H1 (cell line): ENCODE measurements at regions not wholly inside any gene's neighbourhood (a gene's known extent, or its start where the extent isn't known, plus 50 kb on each side); places are given as distances from the start of the nearest gene placed in this dataset.

Source experiments
- CTCF ChIP-seq, 3 experiments: IDR thresholded peaks; 1 replicate in 2 of 3; 2 replicates in 1 of 3; pipeline versions ENCODE4 v1.5.1 to v1.6.1; 2011; ENCODE audit warnings: low read length in 3 of 3, mild to moderate bottlenecking in 3 of 3, inconsistent platforms in 2 of 3, low read depth in 1 of 3, moderate library complexity in 1 of 3; ENCODE audit not compliant: insufficient read depth in 1 of 3; ENCODE audit errors: control extremely low read depth in 1 of 3
- JUN ChIP-seq: IDR thresholded peaks from 2 replicates; pipeline ENCODE4 v1.6.1; 2011; ENCODE audit warnings: low read depth, mild to moderate bottlenecking, improper control_type of control experiment, low read length

- no peak for TF ChIP-seq CTCF (IDR thresholded peaks at IDR 0.05; ENCODE audit: control extremely low read depth in 1 of 3, insufficient read depth in 1 of 3, low read depth in 1 of 3, low read length in 3 of 3)
- TF ChIP-seq JUN, result no peak
Observed at GRCh38 chr11:114783805-114784204, 105.5 kb downstream of the NXPE2 start.
